HG02973 (cell line): ENCODE measurements at regions not wholly inside any gene's neighbourhood (a gene's known extent, or its start where the extent isn't known, plus 50 kb on each side); places are given as distances from the start of the nearest gene placed in this dataset.

Experiments
- ATAC-seq: cut with Tn5 transposase; IDR thresholded peaks from one replicate; pipeline ENCODE4 v1.9.1; 2021; ENCODE audit warnings: moderate library complexity; ENCODE audit not compliant: unreplicated experiment

- ATAC-seq, result no peak
Measured at GRCh38 chr4:156191044-156191781, 237.5 kb upstream of the CTSO start.

- no peak for ATAC-seq
Measured at GRCh38 chr4:156190615-156191014, 236.9 kb upstream of the CTSO start.

GRCh38 chr4:156188596-156188995 lies 234.9 kb upstream of the CTSO start:
- no peak for ATAC-seq

- no peak for ATAC-seq
Measured at GRCh38 chr4:156186111-156186510, 232.4 kb upstream of the CTSO start.

GRCh38 chr4:156185514-156186055 lies 231.9 kb upstream of the CTSO start:
- ATAC-seq, result no peak

GRCh38 chr4:156182269-156182668 lies 228.6 kb upstream of the CTSO start:
- ATAC-seq, result no peak

- no peak for ATAC-seq
Measured at GRCh38 chr4:156177941-156178340, 224.3 kb upstream of the CTSO start.

- ATAC-seq, result no peak
Measured at GRCh38 chr4:156176896-156177295, 223.2 kb upstream of the CTSO start.

GRCh38 chr4:156173937-156174336 lies 220.3 kb upstream of the CTSO start:
- ATAC-seq, result no peak

GRCh38 chr4:156173486-156173885 lies 219.8 kb upstream of the CTSO start:
- ATAC-seq, result no peak

- ATAC-seq, result no peak
Measured at GRCh38 chr4:156169861-156170260, 216.2 kb upstream of the CTSO start.

GRCh38 chr4:156169011-156169410 lies 215.3 kb upstream of the CTSO start:
- no peak for ATAC-seq

- no peak for ATAC-seq
Measured at GRCh38 chr4:156168288-156168687, 214.6 kb upstream of the CTSO start.

- no peak for ATAC-seq
Measured at GRCh38 chr4:156158747-156159146, 205.1 kb upstream of the CTSO start.

GRCh38 chr4:156154978-156155377 lies 201.3 kb upstream of the CTSO start:
- ATAC-seq, result no peak

GRCh38 chr4:156146571-156146970 lies 192.9 kb upstream of the CTSO start:
- no peak for ATAC-seq

- no peak for ATAC-seq
Measured at GRCh38 chr4:156144961-156145360, 191.3 kb upstream of the CTSO start.

- no peak for ATAC-seq
Measured at GRCh38 chr4:156138781-156139280, 185.2 kb upstream of the CTSO start.

GRCh38 chr4:156137679-156138473 lies 184.2 kb upstream of the CTSO start:
- ATAC-seq, result no peak

- ATAC-seq, result no peak
Measured at GRCh38 chr4:156132196-156132595, 178.5 kb upstream of the CTSO start.

GRCh38 chr4:156128616-156129015 lies 174.9 kb upstream of the CTSO start:
- ATAC-seq, result no peak
